Omental fat pad (tissue), 3 donors: ENCODE measurements at regions not wholly inside any gene's neighbourhood (a gene's known extent, or its start where the extent isn't known, plus 50 kb on each side); places are given as distances from the start of the nearest gene placed in this dataset.

Experiments
- ATAC-seq: fragments of 150-250 bp; one replicate; pipeline ENCODE4 v1.9.1; 2016; ENCODE audit warnings: mild to moderate bottlenecking, moderate library complexity; ENCODE audit not compliant: low FRiP score
- DNase-seq: peaks from one replicate; pipeline ENCODE4 v3.0.0-alpha.2; 2019; ENCODE audit warnings: low spot score
- CTCF ChIP-seq, 3 donors: fragments of 450-650 bp; IDR thresholded peaks; one replicate each; pipeline ENCODE4 v1.5.1; 2016 to 2017; ENCODE audit warnings: antibody characterized with exemption in 3 of 3, mild to moderate bottlenecking in 3 of 3, moderate library complexity in 2 of 3

GRCh38 chr14:84750763-84751554 lies 779.0 kb upstream of the FLRT2 start:
- peak; percentile 44 for ATAC-seq
- TF ChIP-seq CTCF (IDR thresholded peaks at IDR 0.05): no peak
- DNase-seq: no peak

- ATAC-seq (no peak), DNase-seq (no peak)
- TF ChIP-seq CTCF (IDR thresholded peaks at IDR 0.05): no peak
Measured at GRCh38 chr14:84751745-84752144, 778.2 kb upstream of the FLRT2 start.

- DNase-seq (no peak), ATAC-seq (no peak)
- no peak for TF ChIP-seq CTCF (IDR thresholded peaks at IDR 0.05)
Measured at GRCh38 chr14:84760489-84761126, 769.3 kb upstream of the FLRT2 start.

GRCh38 chr14:84767434-84767833 lies 762.5 kb upstream of the FLRT2 start:
- ATAC-seq: no peak
- DNase-seq: no peak

GRCh38 chr14:84770030-84770429 lies 759.9 kb upstream of the FLRT2 start:
- no peak for DNase-seq
- no peak for ATAC-seq
- TF ChIP-seq CTCF (IDR thresholded peaks at IDR 0.05): no peak

More at GRCh38 chr14:84767434-84767833, 762.5 kb upstream of the FLRT2 start:
- no peak for TF ChIP-seq CTCF (IDR thresholded peaks at IDR 0.05)

GRCh38 chr14:84777356-84777755 lies 752.6 kb upstream of the FLRT2 start:
- no peak for DNase-seq
- no peak for ATAC-seq
- no peak for TF ChIP-seq CTCF (IDR thresholded peaks at IDR 0.05)

GRCh38 chr14:84782902-84783301 lies 747.0 kb upstream of the FLRT2 start:
- no peak for TF ChIP-seq CTCF (IDR thresholded peaks at IDR 0.05)
- DNase-seq (no peak), ATAC-seq (no peak)
